Ureter (tissue), 1 donor: ENCODE measurements at regions not wholly inside any gene's neighbourhood (a gene's known extent, or its start where the extent isn't known, plus 50 kb on each side); places are given as distances from the start of the nearest gene placed in this dataset.
"Not testable (repeated sequence)": the region's sequence is repeated elsewhere in the genome, so short reads cannot be mapped to it uniquely, and the experiment has no call there.

Experiments used
- DNase-seq: peaks from one replicate; pipeline ENCODE4 v3.0.0-alpha.2; 2020; ENCODE audit warnings: low spot score
- donor health status: DM: yes; HTN: yes; CAD: no.

GRCh38 chr14:65834051-65834450, 421.5 kb downstream of the FUT8 start:
- DNase-seq = no peak

- DNase-seq = no peak
These were observed 422.3 kb downstream of the FUT8 start for GRCh38 chr14:65834812-65835211.

DNA sequence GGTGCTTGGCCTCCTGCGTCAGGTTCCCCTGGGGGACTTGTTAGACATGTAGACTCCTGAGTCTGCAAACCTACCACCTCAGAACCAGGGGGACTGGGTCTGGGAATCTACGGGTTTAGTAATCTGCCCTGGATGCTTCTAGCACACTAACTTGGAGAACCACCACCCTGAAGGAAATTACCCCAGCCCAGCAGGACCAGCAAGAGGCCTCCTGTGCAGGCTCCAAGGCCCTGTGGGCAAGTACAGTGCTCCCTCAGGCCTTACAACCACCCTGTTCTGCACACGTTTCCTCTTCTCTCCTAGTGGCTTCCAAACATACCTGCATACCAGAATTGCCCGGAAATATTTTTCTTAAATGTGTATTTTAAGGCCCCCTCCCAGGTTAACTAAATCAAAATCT, 423.0 kb downstream of the FUT8 start:
- no peak for DNase-seq

DNA sequence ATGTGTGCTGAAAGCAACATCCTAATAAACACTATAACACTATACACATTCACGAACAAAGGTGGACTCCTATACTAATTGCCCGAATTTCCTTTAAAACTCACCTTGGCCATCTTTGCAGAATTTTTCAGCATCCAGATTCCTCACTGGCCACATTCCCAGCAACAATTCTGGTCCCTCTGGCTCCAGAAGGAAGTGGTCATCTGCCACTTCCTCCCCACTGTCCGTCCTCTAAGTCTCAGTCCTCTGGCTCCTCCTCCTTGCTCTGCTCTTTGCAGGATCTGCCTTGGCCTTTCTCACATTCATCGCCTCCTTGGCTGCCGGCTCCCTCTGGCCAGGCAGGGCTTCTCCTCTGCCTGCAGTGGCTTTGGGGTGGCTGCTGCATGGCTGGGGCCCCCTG, 426.0 kb downstream of the FUT8 start:
- no peak for DNase-seq

DNA sequence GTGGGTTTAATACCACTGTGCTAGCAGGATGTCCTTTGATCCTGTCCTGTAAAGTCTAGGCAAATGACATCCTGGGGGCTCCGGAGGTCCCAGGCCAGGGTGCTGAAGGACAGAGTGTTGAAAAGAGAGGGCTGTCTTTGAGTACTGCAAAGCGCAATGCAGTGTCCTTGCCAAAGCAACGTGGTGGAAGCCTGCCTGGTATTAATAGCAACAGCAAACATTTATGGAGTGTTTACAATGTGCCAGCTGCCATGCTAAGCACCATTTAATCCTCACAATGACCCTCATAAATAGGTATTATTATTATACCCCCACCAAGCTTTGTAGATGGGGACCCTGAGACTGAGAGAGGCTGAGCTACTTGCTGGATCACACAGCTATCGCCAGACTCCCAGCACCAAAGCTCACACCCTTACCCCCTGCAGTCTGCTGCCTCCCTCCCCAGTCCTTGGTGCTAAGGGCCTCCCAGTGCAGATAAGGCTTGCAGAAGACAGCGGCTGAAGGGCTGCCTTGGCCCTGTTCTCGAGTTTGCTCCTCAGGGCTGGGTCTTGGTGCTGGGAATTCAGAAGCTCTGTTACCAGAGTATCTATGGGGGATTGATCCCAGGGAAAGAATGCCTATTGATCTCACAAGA, 427.7 kb downstream of the FUT8 start:
- no peak for DNase-seq

DNA sequence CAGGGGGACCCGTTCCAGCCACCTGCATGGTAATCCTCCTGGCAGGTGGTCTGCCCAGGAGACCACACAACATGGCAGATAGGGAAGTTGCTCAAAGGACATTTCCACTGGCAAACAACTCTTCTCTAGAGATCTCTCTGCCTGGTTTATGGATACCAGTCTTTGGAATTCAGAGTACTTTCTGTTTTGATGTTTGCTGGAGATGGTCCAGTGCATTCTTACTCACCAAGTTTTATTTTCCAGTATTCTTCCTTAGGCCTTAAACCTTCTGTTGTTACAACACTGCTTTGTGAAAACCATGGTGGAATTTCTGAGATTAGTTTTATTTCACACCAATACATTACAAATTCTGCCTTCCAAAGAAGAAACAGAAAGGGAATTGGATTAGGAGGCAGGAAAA, 428.3 kb downstream of the FUT8 start:
- DNase-seq = no peak

- no peak for DNase-seq
These were observed 433.8 kb downstream of the FUT8 start for GRCh38 chr14:65846196-65846868.

GRCh38 chr14:65847075-65847847, 434.7 kb downstream of the FUT8 start:
- DNase-seq = no peak

- DNase-seq = not testable (repeated sequence)
These were observed 435.4 kb downstream of the FUT8 start for GRCh38 chr14:65847931-65848330.

GRCh38 chr14:65849091-65849490, 436.6 kb downstream of the FUT8 start:
- DNase-seq = no peak

DNA sequence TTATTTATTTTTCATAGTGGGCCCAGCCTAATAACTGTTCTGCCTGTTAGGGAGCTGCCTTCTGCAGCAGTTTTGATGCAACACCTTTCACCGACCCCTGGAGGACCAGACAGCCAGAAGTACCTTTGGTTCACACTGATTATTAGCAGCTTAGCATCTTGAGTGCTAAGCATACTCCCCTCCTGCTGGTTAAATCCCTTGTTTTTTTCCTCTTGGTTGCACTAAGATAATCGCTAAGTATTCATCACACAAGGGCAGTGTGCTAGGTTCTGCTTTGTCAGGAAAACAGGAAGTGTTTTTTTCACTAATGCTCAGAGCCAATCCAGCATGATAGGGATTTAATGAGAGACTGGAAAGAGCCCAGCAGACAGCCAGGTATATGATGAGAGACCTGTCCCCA, 437.0 kb downstream of the FUT8 start:
- DNase-seq = no peak

DNA sequence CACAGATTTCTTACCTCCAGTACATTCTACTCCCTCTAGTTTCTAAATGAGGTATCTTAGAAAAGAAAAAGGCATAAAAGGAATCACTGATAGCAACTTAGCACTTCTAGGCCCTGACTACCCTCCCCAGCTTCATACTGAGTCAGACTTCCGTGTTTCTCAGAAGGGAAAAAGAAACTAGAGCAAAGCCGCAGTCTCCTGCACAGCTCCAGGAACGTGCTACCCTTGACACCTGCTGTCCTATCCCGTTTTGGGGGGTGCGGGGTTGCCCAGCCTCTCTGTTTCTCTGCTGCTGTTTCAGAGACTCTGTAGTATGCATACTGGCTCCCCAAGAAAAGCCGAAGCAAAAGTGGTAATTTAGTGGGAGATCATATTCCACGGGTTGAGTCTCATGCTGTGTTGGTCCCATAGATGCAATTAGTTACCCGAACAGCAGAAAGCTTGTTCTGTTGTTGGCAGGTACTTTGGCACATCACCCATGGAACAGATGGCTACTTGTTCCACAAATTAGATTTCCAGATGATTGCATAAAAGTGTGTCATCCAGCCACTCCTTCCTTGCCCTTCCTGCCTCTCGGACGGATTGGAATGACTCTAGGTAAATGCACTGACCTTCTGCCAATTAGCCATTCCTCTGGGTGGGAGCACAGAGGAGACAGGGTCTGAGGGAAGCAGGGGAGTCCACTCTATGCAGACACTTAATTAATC, 438.1 kb downstream of the FUT8 start:
- no peak for DNase-seq

DNA sequence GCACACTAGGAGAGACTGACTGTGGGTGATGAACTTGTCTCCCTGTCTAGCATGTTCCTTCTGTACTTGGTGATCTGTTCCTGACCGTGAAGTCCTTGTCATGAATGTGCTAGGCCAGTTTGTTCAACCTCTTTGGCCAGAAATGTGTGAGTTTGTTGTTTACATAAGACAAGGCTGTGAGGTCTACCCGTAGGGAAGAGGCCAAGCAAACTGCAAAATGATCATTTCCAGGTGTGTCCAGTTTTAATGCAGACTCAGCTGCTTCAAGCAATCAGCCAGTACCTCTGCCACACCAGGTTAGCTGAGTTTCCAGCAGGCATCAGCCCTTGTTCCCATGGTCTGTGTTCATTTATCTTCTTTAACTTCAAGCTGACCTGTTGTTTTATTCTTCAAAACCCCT, 440.2 kb downstream of the FUT8 start:
- no peak for DNase-seq

- DNase-seq = no peak
These were observed 441.0 kb downstream of the FUT8 start for GRCh38 chr14:65853407-65853955.

DNA sequence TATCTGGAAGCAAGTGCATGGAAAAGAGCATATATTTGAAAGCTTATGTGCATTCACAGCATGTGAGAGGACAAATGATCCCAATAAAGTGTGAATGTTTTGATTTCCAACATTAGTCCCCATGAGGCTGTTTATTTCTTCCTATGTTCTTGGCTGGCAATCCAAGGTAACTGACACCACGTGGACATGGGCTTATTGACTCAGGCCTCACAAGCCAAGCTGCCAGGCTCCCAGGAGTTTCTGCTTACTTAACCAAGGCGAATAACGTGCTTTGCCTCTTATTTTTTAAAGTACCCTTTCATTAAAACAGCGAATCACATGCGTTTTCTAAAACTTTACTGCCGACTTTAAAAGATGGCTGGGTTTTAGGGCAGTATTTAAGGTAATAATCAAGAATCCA, 441.7 kb downstream of the FUT8 start:
- DNase-seq = no peak

DNA sequence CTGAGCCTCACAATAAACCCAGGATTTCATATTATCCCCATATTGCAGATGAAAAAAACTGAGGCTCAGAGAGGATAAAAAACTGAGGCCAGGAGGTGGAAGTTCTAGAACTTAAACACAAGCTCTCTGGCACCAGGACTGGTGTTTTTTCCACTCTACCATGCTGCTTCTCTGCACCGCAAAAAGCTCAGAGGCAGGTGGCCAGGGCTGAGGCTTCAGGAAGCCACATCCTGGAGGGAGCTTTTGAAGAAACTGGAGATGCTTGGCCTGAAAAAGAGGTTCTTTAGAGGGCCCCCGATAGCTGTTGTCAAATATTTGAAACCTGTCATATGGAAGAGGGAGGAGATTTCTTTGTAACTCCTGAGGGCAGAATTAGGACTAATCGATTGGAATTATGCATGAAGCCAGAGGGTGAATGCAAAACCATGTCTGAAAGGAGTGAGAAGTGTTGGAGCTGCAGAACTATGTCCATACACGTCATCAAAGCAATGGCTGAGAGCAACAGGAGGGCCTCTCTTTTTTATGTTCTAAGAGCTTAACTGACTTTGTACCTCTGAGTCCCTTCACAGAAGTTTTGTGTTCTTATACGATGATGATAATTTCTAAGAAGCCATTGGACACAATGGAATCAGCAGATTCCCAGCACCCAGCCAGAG, 448.6 kb downstream of the FUT8 start:
- DNase-seq = no peak

GRCh38 chr14:65864549-65864948, 452.0 kb downstream of the FUT8 start:
- DNase-seq = no peak

GRCh38 chr14:65864984-65865383, 452.5 kb downstream of the FUT8 start:
- no peak for DNase-seq

DNA sequence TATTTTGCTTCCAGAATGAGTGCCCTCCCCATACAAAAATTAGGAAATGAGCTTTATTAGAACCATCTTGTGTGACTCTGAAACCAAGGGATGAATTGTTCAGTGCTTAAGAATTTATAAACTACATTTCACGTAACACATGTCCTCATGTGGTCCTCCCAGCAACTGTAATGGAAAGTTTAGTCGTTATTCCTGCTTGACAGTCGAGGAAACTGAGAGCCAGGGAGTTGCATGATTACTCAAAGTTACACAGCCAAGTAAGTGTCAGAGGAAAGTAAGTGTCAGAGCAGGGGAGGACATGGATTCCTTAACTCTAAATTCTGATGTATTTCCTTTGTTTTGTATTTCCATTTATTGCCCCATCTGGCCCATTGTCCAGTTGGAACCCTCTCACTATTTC, 453.9 kb downstream of the FUT8 start:
- DNase-seq = no peak

- no peak for DNase-seq
These were observed 454.4 kb downstream of the FUT8 start for GRCh38 chr14:65866886-65867285.

- no peak for DNase-seq
These were observed 454.8 kb downstream of the FUT8 start for GRCh38 chr14:65867333-65867732.

- DNase-seq = no peak
These were observed 460.0 kb downstream of the FUT8 start for GRCh38 chr14:65872536-65872935.
